ENCODE measurements at regions not wholly inside any gene's neighbourhood (a gene's known extent, or its start where the extent isn't known, plus 50 kb on each side); places are given as distances from the start of the nearest gene placed in this dataset.

GRCh38 chr5:1983919-1984695, 101.4 kb upstream of the IRX4 start:
- TF ChIP-seq POLR2AphosphoS5 (IDR thresholded peaks at IDR 0.05) (no peak), EP300 (IDR thresholded peaks at IDR 0.05) (no peak), CTCF (IDR thresholded peaks at IDR 0.05) (no peak)
